H4 (cell line): ENCODE measurements at regions not wholly inside any gene's neighbourhood (a gene's known extent, or its start where the extent isn't known, plus 50 kb on each side); places are given as distances from the start of the nearest gene placed in this dataset.
"Not testable (repeated sequence)": the region's sequence is repeated elsewhere in the genome, so short reads cannot be mapped to it uniquely, and the experiment has no call there.

Experiments used
- DNase-seq: peaks from one replicate; pipeline ENCODE4 v3.0.0-alpha.2; 2015; ENCODE audit warnings: low spot score

GRCh38 chr12:25337916-25338315 lies 87.2 kb upstream of the KRAS start:
- no peak for DNase-seq

GRCh38 chr12:25332143-25332542 lies 81.4 kb upstream of the KRAS start:
- no peak for DNase-seq

- DNase-seq, result peak; percentile 65
Measured at GRCh38 chr12:25328072-25328712, 77.5 kb upstream of the KRAS start.

- DNase-seq, result no peak
Measured at GRCh38 chr12:25327321-25327720, 76.6 kb upstream of the KRAS start.

GRCh38 chr12:25326326-25326725 lies 75.6 kb upstream of the KRAS start:
- no peak for DNase-seq

GRCh38 chr12:25324861-25325260 lies 74.1 kb upstream of the KRAS start:
- no peak for DNase-seq

- no peak for DNase-seq
Measured at GRCh38 chr12:25323581-25323982, 72.9 kb upstream of the KRAS start.

- DNase-seq, result peak; percentile 16
Measured at GRCh38 chr12:25322918-25323531, 72.3 kb upstream of the KRAS start.

- no peak for DNase-seq
Measured at GRCh38 chr12:25322351-25322750, 71.6 kb upstream of the KRAS start.

- no peak for DNase-seq
Measured at GRCh38 chr12:25321772-25322171, 71.0 kb upstream of the KRAS start.

GRCh38 chr12:25320123-25321006 lies 69.6 kb upstream of the KRAS start:
- DNase-seq, result no peak

GRCh38 chr12:25319233-25319984 lies 68.7 kb upstream of the KRAS start:
- no peak for DNase-seq

- DNase-seq, result no peak
Measured at GRCh38 chr12:25317553-25317952, 66.8 kb upstream of the KRAS start.

- no peak for DNase-seq
Measured at GRCh38 chr12:25315388-25315787, 64.7 kb upstream of the KRAS start.

GRCh38 chr12:25313266-25313990 lies 62.7 kb upstream of the KRAS start:
- DNase-seq, result not testable (repeated sequence)

- no peak for DNase-seq
Measured at GRCh38 chr12:25311506-25311905, 60.8 kb upstream of the KRAS start.

GRCh38 chr12:25310071-25310470 lies 59.3 kb upstream of the KRAS start:
- DNase-seq, result not testable (repeated sequence)

GRCh38 chr12:25308756-25309155 lies 58.0 kb upstream of the KRAS start:
- no peak for DNase-seq

GRCh38 chr12:25307818-25308217 lies 57.1 kb upstream of the KRAS start:
- no peak for DNase-seq

- DNase-seq, result no peak
Measured at GRCh38 chr12:25301798-25302197, 51.1 kb upstream of the KRAS start.
